NCI-H2107 (cell line): ENCODE measurements at regions not wholly inside any gene's neighbourhood (a gene's known extent, or its start where the extent isn't known, plus 50 kb on each side); places are given as distances from the start of the nearest gene placed in this dataset.

ENCODE experiments used
- DNase-seq: peaks from one replicate; lab custom pipeline; 2025; lab: John Stamatoyannopoulos, UW

GRCh38 chr2:8624855-8625398 is 56.9 kb upstream of the ID2 start:
- no peak for DNase-seq

GRCh38 chr2:8625399-8626300 is 56.2 kb upstream of the ID2 start:
- DNase-seq = no peak

- DNase-seq = no peak
Observed at GRCh38 chr2:8626572-8626971, 55.3 kb upstream of the ID2 start.

- DNase-seq = no peak
Observed at GRCh38 chr2:8627019-8627691, 54.7 kb upstream of the ID2 start.

- DNase-seq = no peak
Observed at GRCh38 chr2:8627692-8628085, 54.2 kb upstream of the ID2 start.

GRCh38 chr2:8628179-8628865 is 53.5 kb upstream of the ID2 start:
- no peak for DNase-seq

GRCh38 chr2:8628866-8629209 is 53.0 kb upstream of the ID2 start:
- DNase-seq = no peak

- DNase-seq = no peak
Observed at GRCh38 chr2:8629402-8629801, 52.5 kb upstream of the ID2 start.

- no peak for DNase-seq
Observed at GRCh38 chr2:8630676-8631464, 51.0 kb upstream of the ID2 start.

- no peak for DNase-seq
Observed at GRCh38 chr2:8631465-8632005, 50.3 kb upstream of the ID2 start.
